Stimulated activated CD4-positive, alpha-beta T cell treated with anti-CD3 and anti-CD28 coated beads, Interleukin-2, amount 100 ng/mL, for 48 hours (primary cell): ENCODE measurements at regions not wholly inside any gene's neighbourhood (a gene's known extent, or its start where the extent isn't known, plus 50 kb on each side); places are given as distances from the start of the nearest gene placed in this dataset.
"Not testable (repeated sequence)": the region's sequence is repeated elsewhere in the genome, so short reads cannot be mapped to it uniquely, and the experiment has no call there.

Experiments used
- DNase-seq, 2 donors: peaks; one replicate each; pipeline ENCODE4 v3.0.0-alpha.2; 2020

- no peak for DNase-seq
Observed at GRCh38 chr3:153952091-153952490, 169.1 kb upstream of the ARHGEF26 start.

- DNase-seq, result no peak
Observed at GRCh38 chr3:153956613-153957012, 164.6 kb upstream of the ARHGEF26 start.

- no peak for DNase-seq
Observed at GRCh38 chr3:153957421-153957820, 163.8 kb upstream of the ARHGEF26 start.

- no peak for DNase-seq
Observed at GRCh38 chr3:153958635-153959595, 162.3 kb upstream of the ARHGEF26 start.

GRCh38 chr3:153960458-153961074 lies 160.6 kb upstream of the ARHGEF26 start:
- DNase-seq, result no peak

GRCh38 chr3:153961494-153961893 lies 159.7 kb upstream of the ARHGEF26 start:
- no peak for DNase-seq

- no peak for DNase-seq
Observed at GRCh38 chr3:153963012-153963411, 158.2 kb upstream of the ARHGEF26 start.

- DNase-seq, result no peak
Observed at GRCh38 chr3:153967260-153967659, 153.9 kb upstream of the ARHGEF26 start.

GRCh38 chr3:153970047-153970446 lies 151.1 kb upstream of the ARHGEF26 start:
- no peak for DNase-seq

GRCh38 chr3:153970741-153971347 lies 150.3 kb upstream of the ARHGEF26 start:
- DNase-seq, result no peak

- DNase-seq, result no peak
Observed at GRCh38 chr3:153972862-153973261, 148.3 kb upstream of the ARHGEF26 start.

- no peak for DNase-seq
Observed at GRCh38 chr3:153973722-153974265, 147.4 kb upstream of the ARHGEF26 start.

- DNase-seq, result no peak
Observed at GRCh38 chr3:153974614-153975013, 146.6 kb upstream of the ARHGEF26 start.

GRCh38 chr3:153976891-153977554 lies 144.2 kb upstream of the ARHGEF26 start:
- DNase-seq, result no peak

- DNase-seq, result no peak
Observed at GRCh38 chr3:153978006-153978405, 143.2 kb upstream of the ARHGEF26 start.

GRCh38 chr3:153979418-153980251 lies 141.6 kb upstream of the ARHGEF26 start:
- no peak for DNase-seq

GRCh38 chr3:153980252-153980590 lies 141.0 kb upstream of the ARHGEF26 start:
- no peak for DNase-seq

GRCh38 chr3:153997364-153997763 lies 123.8 kb upstream of the ARHGEF26 start:
- DNase-seq, result not testable (repeated sequence)

- no peak for DNase-seq
Observed at GRCh38 chr3:154003649-154004048, 117.5 kb upstream of the ARHGEF26 start.

GRCh38 chr3:154011036-154011435 lies 110.2 kb upstream of the ARHGEF26 start:
- DNase-seq, result no peak

GRCh38 chr3:154013736-154014135 lies 107.5 kb upstream of the ARHGEF26 start:
- no peak for DNase-seq

GRCh38 chr3:154015307-154015706 lies 105.9 kb upstream of the ARHGEF26 start:
- no peak for DNase-seq
